MM.1S (cell line): ENCODE measurements at regions not wholly inside any gene's neighbourhood (a gene's known extent, or its start where the extent isn't known, plus 50 kb on each side); places are given as distances from the start of the nearest gene placed in this dataset.
A peak's percentile ranks its signal among the peaks of the same experiment; 100 is the strongest.

ENCODE experiments used
- DNase-seq: peaks from one replicate; pipeline ENCODE4 v3.0.0-alpha.2; 2015
- H2AFZ ChIP-seq: fragments of 300-600 bp; sonication (generic); 2 replicates; pipeline ENCODE4 v1.6.0; 2016; ENCODE audit warnings: antibody characterized with exemption, low read length
- H3F3A ChIP-seq: fragments of 300-600 bp; sonication (generic); 2 replicates; pipeline ENCODE4 v1.6.1; 2016; ENCODE audit warnings: mild to moderate bottlenecking, antibody characterized with exemption, low read length, moderate library complexity, mixed read lengths; ENCODE audit not compliant: insufficient read depth
- H3K27ac ChIP-seq: fragments of 300-600 bp; sonication (generic); 2 replicates; pipeline ENCODE4 v1.5.1; 2016; ENCODE audit warnings: mild to moderate bottlenecking, low read length
- H3K27me3 ChIP-seq: fragments of 300-600 bp; sonication (generic); replicated peaks from 2 replicates; pipeline ENCODE4 v1.6.0; 2016; ENCODE audit warnings: low read length; ENCODE audit not compliant: insufficient read depth
- H3K36me3 ChIP-seq: fragments of 300-600 bp; sonication (generic); replicated peaks from 2 replicates; pipeline ENCODE4 v1.6.1; 2016; ENCODE audit warnings: mild to moderate bottlenecking, low read length, mixed read lengths; ENCODE audit not compliant: insufficient read depth
- H3K4me1 ChIP-seq: fragments of 300-600 bp; sonication (generic); 2 replicates; pipeline ENCODE4 v1.6.1; 2016; ENCODE audit warnings: low read length, mixed read lengths
- H3K4me2 ChIP-seq: fragments of 300-600 bp; sonication (generic); 2 replicates; pipeline ENCODE4 v1.6.0; 2016; ENCODE audit warnings: low read depth, low read length
- H3K4me3 ChIP-seq: fragments of 300-600 bp; sonication (generic); 2 replicates; pipeline ENCODE4 v1.5.1; 2016; ENCODE audit warnings: low read length, mixed read lengths
- H3K79me2 ChIP-seq: fragments of 300-600 bp; sonication (generic); 2 replicates; pipeline ENCODE4 v1.6.1; 2016; ENCODE audit warnings: mixed run types, low read length, mixed read lengths
- H3K9ac ChIP-seq: fragments of 300-600 bp; sonication (generic); 2 replicates; pipeline ENCODE4 v1.6.1; 2016; ENCODE audit warnings: low read length, mixed read lengths
- H3K9me2 ChIP-seq: fragments of 300-600 bp; sonication (generic); replicated peaks from 2 replicates; pipeline ENCODE4 v1.6.1; 2016; ENCODE audit warnings: mild to moderate bottlenecking, low read length, mixed read lengths; ENCODE audit not compliant: insufficient read depth
- H3K9me3 ChIP-seq: fragments of 300-600 bp; sonication (generic); replicated peaks from 2 replicates; pipeline ENCODE4 v1.6.1; 2016; ENCODE audit warnings: mild to moderate bottlenecking, low read length, mixed read lengths; ENCODE audit not compliant: insufficient read depth
- H4K20me1 ChIP-seq: fragments of 300-600 bp; sonication (generic); 2 replicates; pipeline ENCODE4 v1.6.1; 2016; ENCODE audit warnings: mild to moderate bottlenecking, low read length, moderate library complexity, mixed read lengths; ENCODE audit not compliant: insufficient read depth
- CTCF ChIP-seq: fragments of 300-600 bp; sonication (generic); IDR thresholded peaks from 2 replicates; pipeline ENCODE4 v1.5.1; 2016; ENCODE audit warnings: antibody characterized with exemption, low read length, mixed read lengths
- EZH2 ChIP-seq: fragments of 300-600 bp; sonication (generic); optimal IDR thresholded peaks from 2 replicates; pipeline ENCODE3; 2017; ENCODE audit warnings: low read depth, mild to moderate bottlenecking, antibody characterized with exemption, low read length, mixed read lengths
- EZH2phosphoT487 ChIP-seq: fragments of 300-600 bp; sonication (generic); IDR thresholded peaks from 2 replicates; pipeline ENCODE4 v1.6.1; 2018; ENCODE audit warnings: antibody characterized with exemption, low read length

DNA sequence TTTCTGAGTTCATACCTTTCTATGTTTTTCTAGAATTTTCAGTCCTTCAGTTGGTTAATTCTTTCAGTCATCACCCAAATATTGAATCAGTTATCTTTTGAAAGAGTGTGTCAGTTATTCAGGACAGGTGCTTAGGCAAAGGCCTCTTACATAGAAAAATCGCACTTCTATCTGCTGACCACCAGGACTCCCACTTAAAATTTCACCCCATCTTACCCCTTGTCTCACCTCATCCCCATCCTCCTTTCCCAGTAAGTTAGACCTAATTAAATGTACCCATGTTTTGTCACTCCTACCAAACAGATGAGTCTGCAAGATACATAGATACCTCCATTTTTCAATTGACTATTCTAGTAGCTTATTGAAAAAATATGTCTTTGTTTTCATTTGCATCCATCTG, 159.9 kb upstream of the PIK3R1 start:
- no peak overlapping the region for H3K4me3 ChIP-seq
- H3K79me2 ChIP-seq, result no peaks in the 10 kb centered on the region
- no peaks in the 10 kb centered on the region for H3F3A ChIP-seq
- H3K4me2 ChIP-seq, result no peak overlapping the region
- no peaks in the 10 kb centered on the region for H3K36me3 ChIP-seq
- no peaks in the 10 kb centered on the region for H3K9me2 ChIP-seq
- TF ChIP-seq EZH2, result no peak
- 0 out of 2 replicates have a peak, but pooled peaks have one; percentile 6 for TF ChIP-seq CTCF
- no peak for TF ChIP-seq EZH2phosphoT487
- no peaks in the 10 kb centered on the region for H3K9me3 ChIP-seq
- H3K27ac ChIP-seq, result no peak overlapping the region
- no peak overlapping the region for H2AFZ ChIP-seq
- no peak for DNase-seq
- no peaks in the 10 kb centered on the region for H3K4me1 ChIP-seq
- no peaks in the 10 kb centered on the region for H3K27me3 ChIP-seq
- H4K20me1 ChIP-seq, result no peaks in the 10 kb centered on the region
- H3K9ac ChIP-seq, result no peak overlapping the region

GRCh38 chr5:68054638-68055037, 160.9 kb upstream of the PIK3R1 start:
- Histone ChIP-seq H3K79me2 (no peaks in the 10 kb centered on the region), H3F3A (no peaks in the 10 kb centered on the region), H2AFZ (no peak overlapping the region), H3K9me2 (no peaks in the 10 kb centered on the region), H3K9ac (no peak overlapping the region), H3K4me1 (no peaks in the 10 kb centered on the region), H3K4me2 (no peak overlapping the region), H3K9me3 (no peaks in the 10 kb centered on the region), H3K27me3 (no peaks in the 10 kb centered on the region), H3K36me3 (no peaks in the 10 kb centered on the region), H4K20me1 (no peaks in the 10 kb centered on the region), H3K27ac (no peak overlapping the region), H3K4me3 (no peak overlapping the region)
- no peak for DNase-seq
- TF ChIP-seq CTCF, result no peak
- TF ChIP-seq EZH2phosphoT487, result no peak
- no peak for TF ChIP-seq EZH2

GRCh38 chr5:68053202-68053601, 162.4 kb upstream of the PIK3R1 start:
- Histone ChIP-seq H3K9me2 (no peaks in the 10 kb centered on the region), H3K9ac (no peak overlapping the region), H2AFZ (no peak overlapping the region), H3K4me2 (no peak overlapping the region), H4K20me1 (no peaks in the 10 kb centered on the region), H3K27me3 (no peaks in the 10 kb centered on the region), H3K27ac (no peak overlapping the region), H3K4me1 (no peaks in the 10 kb centered on the region), H3K36me3 (no peaks in the 10 kb centered on the region), H3K79me2 (no peaks in the 10 kb centered on the region), H3F3A (no peaks in the 10 kb centered on the region), H3K9me3 (no peaks in the 10 kb centered on the region), H3K4me3 (no peak overlapping the region)
- TF ChIP-seq CTCF, result no peak
- no peak for TF ChIP-seq EZH2phosphoT487
- no peak for TF ChIP-seq EZH2
- DNase-seq, result no peak
